Mucosa of descending colon (tissue), 3 donors: ENCODE measurements at regions not wholly inside any gene's neighbourhood (a gene's known extent, or its start where the extent isn't known, plus 50 kb on each side); places are given as distances from the start of the nearest gene placed in this dataset.

ENCODE experiments used
- ATAC-seq: fragments of 200-7000 bp; cut with Tn5 transposase; one replicate; pipeline ENCODE4 v1.9.1; 2020; ENCODE audit warnings: mild to moderate bottlenecking, moderate library complexity
- DNase-seq, 3 donors: peaks; one replicate each; pipeline ENCODE4 v3.0.0-alpha.2; 2020
- H3K36me3 ChIP-seq: fragments of 200-600 bp; one replicate; pipeline ENCODE4 v1.8.0; 2021; ENCODE audit warnings: low read depth, mild to moderate bottlenecking
- H3K4me1 ChIP-seq: fragments of 200-600 bp; one replicate; pipeline ENCODE4 v1.8.0; 2021; ENCODE audit warnings: low read depth, mild to moderate bottlenecking
- H3K4me3 ChIP-seq: fragments of 200-600 bp; one replicate; pipeline ENCODE4 v1.8.0; 2021; ENCODE audit warnings: mild to moderate bottlenecking
- H3K9me3 ChIP-seq: fragments of 200-600 bp; one replicate; pipeline ENCODE4 v1.8.0; 2021; ENCODE audit warnings: mild to moderate bottlenecking
- CTCF ChIP-seq: fragments of 200-600 bp; IDR thresholded peaks from one replicate; pipeline ENCODE4 v1.8.0; 2022; ENCODE audit warnings: antibody characterized with exemption, mild to moderate bottlenecking
- intact Hi-C, 2 donors: fragments of 100-400 bp; cut with DNase I in 1 of 2; cut with micrococcal nuclease in 1 of 2; formaldehyde crosslinking; loops; one replicate each; pipeline versions ENCODE4 v1.11.0 to v1.11.1; 2022; cut with DNase I, micrococcal nuclease
- donor health status: DM: no; HTN: no; CAD: no; lungs with moderate emphysema.
- donor health status: DM: no; HTN: no; CAD: no.
- donor health status: DM: no; HTN: yes; CAD: no.

DNA sequence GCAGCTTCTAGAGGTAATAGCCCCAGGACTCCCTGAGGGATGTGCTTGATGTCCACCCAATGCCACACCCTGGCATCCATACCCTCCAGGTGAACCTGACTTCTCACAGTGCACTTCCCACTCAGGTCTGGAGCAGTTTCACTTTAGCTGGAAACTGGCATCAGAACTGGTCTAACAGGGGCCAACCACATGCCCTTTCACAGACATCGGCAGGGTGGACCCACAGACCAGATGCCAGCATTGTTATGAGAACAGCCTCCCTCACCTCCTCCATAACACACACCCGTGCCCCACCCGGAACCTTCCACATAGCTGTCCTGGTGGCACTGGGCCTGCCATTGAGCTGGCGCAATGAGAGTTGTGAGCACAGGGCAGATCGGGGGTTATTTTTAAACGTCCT, 77.4 kb upstream of the GPR12 start:
- DNase-seq: no peak
- Histone ChIP-seq H3K9me3 (no peaks in the 10 kb centered on the region), H3K4me3 (no peak overlapping the region), H3K36me3 (no peaks in the 10 kb centered on the region), H3K4me1 (no peaks in the 10 kb centered on the region)
- TF ChIP-seq CTCF: no peak
- no peak for ATAC-seq
- intact Hi-C loops: no loop called here

DNA sequence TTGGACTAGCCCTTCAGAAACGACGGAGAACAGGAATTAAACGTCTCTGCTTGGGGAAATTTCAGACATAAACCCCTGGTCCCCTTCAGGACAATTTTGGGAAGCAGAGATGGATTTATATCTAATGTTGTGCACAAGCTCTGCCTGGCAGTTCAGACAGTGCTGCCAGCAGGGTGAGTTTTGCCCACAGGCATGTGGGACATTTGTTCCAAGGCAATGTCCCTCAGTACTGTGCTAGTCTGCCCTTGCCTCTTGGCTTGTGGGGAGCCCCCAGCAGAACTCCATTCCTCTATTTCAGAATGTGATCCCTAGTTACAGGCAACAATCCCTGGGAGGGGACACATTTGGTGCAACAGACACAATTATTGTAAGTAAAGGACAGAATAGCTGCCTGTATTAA, 76.5 kb upstream of the GPR12 start:
- Histone ChIP-seq H3K4me3 (no peak overlapping the region), H3K36me3 (no peaks in the 10 kb centered on the region), H3K9me3 (no peaks in the 10 kb centered on the region), H3K4me1 (no peaks in the 10 kb centered on the region)
- intact Hi-C loops: no loop called here
- ATAC-seq: no peak
- DNase-seq: no peak
- TF ChIP-seq CTCF: no peak

DNA sequence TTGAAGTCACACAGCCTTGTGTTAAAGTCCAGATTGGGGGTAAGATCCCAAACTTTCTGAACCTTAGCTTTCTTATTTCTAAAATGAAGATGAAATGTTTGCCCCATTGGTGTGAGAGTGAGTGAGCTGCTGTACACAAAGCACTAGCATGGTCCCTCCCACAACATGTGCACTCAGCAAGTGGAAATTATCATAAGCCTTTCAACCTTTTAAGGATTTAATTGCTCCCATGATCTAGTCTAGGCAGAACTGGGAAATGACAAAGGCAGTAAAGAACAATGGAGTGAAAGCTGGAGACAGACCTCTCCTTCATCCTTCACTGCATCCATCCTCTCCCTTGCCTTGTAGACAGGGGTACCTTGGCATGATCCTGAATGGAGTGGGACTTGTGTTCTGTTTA, 76.0 kb upstream of the GPR12 start:
- DNase-seq: no peak
- intact Hi-C loops: no loop called here
- no peaks in the 10 kb centered on the region for H3K9me3 ChIP-seq
- ATAC-seq: no peak
- no peak overlapping the region for H3K4me3 ChIP-seq
- H3K36me3 ChIP-seq: no peaks in the 10 kb centered on the region
- no peak for TF ChIP-seq CTCF
- H3K4me1 ChIP-seq: no peaks in the 10 kb centered on the region

DNA sequence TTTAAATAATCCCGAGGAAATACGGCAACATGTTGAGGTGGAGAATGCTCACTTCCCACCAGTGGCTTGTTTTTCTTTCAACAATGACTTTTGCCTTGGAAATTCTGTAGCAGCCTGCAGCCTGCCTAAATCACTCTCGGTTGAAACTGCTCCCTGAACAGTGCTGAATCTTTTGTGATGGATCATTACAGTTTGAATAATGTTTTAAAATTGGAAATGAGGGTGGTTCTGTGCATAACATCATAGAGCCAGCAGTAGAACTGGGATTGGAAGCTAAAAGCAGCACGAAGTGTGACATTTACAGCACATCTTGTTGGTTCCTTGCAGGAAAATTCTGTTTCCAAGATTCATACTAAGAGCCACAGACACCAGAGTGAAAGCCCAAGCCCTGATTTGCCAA, 74.1 kb upstream of the GPR12 start:
- no peak overlapping the region for H3K4me3 ChIP-seq
- no peaks in the 10 kb centered on the region for H3K4me1 ChIP-seq
- no peaks in the 10 kb centered on the region for H3K36me3 ChIP-seq
- intact Hi-C loops: no loop called here
- no peak for ATAC-seq
- no peaks in the 10 kb centered on the region for H3K9me3 ChIP-seq
- no peak for DNase-seq
- no peak for TF ChIP-seq CTCF

- no peaks in the 10 kb centered on the region for H3K9me3 ChIP-seq
- ATAC-seq (no peak), DNase-seq (no peak)
- H3K4me3 ChIP-seq: no peak overlapping the region
- no peaks in the 10 kb centered on the region for H3K4me1 ChIP-seq
- TF ChIP-seq CTCF: no peak
- intact Hi-C loops: no loop called here
- H3K36me3 ChIP-seq: no peaks in the 10 kb centered on the region
Observed at GRCh38 chr13:26831336-26831908, 70.8 kb upstream of the GPR12 start.

DNA sequence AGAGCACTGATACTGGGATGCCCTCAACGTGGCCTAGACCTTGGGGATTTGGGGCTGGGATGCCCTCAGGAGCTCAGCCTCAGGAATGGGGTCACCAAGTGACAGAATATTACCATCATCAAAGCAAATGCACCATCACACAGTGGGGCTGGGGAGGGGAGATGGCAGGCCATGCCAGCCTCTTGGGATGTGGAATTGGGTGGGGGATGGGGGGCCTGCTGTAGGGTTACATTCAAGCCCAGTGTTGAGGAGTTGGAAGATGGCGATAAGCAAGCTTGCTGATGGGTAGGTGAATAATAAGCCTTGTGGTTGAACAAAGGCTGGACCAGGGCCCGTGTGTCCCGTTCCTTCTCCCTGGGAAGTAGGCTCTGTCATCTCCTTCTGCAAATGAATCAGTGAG, 69.1 kb upstream of the GPR12 start:
- DNase-seq: no peak
- H3K36me3 ChIP-seq: no peaks in the 10 kb centered on the region
- no peaks in the 10 kb centered on the region for H3K9me3 ChIP-seq
- TF ChIP-seq CTCF: no peak
- H3K4me3 ChIP-seq: no peak overlapping the region
- no peak for ATAC-seq
- no peaks in the 10 kb centered on the region for H3K4me1 ChIP-seq
- intact Hi-C loops: no loop called here
